ENCODE measurements at regions not wholly inside any gene's neighbourhood (a gene's known extent, or its start where the extent isn't known, plus 50 kb on each side); places are given as distances from the start of the nearest gene placed in this dataset.
"Not testable (repeated sequence)": the region's sequence is repeated elsewhere in the genome, so short reads cannot be mapped to it uniquely, and the experiment has no call there.

DNA sequence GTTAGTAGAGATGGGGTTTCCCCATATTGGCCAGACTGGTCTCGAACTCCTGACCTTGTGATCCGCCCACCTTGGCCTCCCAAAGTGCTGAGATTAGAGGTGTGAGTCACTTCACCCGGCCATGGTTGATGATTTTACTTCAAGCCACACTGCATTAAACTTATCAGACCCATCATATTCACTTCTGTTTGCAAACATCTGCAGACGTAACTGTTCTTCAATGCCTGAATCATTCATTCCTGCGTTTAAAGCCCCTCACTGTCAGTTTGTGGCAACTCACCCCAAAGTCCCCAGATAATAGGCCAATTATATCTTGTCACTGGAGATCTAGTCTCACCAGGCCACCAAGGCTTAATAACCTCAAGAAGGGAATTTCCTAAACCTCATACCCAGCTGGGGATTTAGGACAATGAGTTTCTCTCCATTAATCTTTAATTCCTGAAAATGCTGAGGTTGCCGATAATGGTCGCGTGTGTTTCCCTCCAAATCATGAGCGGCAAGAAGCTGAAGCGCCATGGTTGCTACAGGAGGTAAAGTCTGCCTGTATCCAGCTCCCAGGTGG is 229.6 kb downstream of the LY86 start:
- DNase-seq = no peak

DNA sequence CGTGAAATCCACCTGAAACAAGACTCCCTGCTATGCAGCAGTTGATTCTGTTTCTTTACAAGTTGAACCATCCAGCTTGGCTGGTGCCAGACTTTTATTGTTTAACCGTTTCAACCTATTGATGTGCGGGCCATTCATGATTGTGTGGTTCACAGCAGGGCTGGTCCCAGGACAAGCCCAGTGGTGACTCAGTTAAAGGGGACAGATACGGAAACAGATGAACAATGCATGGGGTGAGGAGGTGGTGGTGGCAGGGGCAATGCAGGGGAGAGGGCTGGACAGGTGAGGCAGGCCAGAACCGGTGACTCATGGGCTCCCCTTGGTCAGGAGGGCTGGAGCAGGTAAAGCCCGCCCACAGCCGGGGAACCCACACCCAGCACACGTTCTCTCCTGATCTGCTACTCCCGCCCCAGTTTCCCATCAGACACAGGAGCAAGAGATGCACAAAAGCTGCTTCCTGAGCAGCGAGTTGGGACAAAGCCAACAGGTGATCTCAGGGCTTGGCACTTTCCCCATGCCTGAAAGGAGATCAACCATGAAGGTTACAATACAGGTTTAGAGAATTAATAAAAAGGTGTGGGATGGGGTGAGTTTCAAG is 232.2 kb downstream of the LY86 start:
- DNase-seq = no peak

DNA sequence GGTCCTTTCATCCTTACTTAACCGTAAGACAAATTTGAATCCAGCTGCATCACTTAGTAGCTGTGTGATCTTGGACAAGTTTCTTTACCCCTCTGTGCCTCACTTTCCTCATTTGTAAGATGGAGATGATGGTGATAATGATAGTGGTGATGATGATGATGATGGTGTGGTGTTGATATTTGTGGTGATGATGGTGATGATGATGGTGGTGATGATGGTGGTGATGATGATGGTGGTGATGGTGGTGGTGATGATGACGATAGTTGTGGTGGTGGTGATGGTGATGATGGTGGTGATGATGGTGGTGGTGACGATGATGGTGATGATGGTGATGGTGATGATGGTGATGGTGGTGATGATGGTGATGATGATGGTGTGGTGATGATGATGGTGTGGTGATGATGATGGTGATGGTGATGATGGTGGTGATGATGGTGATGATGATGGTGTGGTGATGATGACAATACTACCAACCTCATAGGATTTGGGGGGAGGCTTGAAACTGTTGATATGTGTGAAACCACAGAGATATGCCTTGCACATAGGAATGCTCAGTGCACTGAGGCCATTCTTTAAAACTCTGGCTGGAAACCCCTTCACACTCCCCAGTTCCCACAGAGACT is 233.2 kb downstream of the LY86 start:
- no peak for DNase-seq

DNA sequence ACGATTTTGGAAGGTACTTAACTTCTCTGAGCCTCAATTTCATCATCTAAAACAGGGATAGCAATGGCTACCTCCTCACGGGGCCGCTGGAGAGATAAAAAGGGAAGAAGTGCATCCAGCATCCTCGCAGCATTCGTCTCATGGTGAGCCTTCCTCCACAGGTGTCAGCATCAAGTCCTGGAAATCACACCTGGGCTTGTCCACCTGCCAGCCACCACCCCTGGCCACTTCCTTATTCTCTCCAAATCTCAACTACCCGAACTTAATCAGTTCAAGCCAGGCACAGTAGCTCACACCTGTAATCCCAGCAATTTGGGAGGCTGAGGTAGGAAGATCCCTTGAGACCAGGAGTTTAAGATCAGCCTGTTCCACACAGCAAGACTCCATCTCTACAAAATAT is 234.5 kb downstream of the LY86 start:
- no peak for DNase-seq

DNA sequence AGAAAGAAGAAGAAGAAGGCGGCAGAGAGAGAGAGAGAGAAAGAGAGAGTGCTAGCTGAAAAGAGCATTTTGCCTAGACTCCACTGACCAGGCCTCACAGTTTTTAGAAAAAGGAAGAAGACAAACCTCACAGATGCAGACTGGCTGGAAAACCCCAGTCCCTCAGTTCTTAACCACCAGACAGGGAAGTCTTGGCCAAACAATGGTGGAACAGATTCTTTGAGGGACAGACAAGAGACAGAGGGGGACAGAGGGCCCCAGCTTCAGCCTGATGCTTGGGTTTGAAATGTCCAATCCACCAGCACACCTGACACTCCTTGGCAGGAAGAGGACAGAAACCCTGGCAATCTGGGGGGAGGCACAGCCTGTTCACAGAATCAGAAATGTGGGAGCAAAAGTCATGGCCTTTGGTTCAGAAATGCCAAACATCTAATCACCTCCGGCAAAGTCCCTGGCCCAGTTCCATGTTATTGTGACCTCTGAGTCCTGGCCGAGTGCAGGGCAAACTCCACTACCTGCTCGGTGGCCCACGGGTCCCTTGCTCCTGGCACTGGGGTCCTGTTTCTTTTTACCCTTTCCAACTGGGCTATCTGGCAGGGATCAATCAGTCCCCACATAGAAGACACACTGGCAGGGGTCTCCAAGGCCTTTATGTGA is 235.2 kb downstream of the LY86 start:
- DNase-seq = no peak

DNA sequence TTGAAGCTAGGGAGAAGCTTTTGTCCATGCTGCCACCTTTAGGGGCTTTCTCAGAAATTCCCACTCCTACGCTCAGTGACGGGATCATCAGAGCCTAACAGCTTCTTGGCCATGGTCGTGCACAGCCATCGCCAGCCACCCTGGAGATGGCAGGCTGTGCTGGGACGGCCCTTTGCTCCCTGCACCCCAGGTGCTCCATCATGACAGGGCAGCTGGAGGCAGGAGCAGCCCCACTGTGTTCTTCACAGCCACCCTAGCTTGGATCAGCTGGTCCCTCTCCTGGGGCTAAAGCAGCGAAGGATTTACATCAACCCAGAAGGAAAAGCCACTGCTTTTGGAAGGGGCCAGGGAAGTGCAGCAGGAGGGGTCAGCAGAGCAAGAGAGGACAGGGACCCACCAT is 235.9 kb downstream of the LY86 start:
- DNase-seq = no peak

DNA sequence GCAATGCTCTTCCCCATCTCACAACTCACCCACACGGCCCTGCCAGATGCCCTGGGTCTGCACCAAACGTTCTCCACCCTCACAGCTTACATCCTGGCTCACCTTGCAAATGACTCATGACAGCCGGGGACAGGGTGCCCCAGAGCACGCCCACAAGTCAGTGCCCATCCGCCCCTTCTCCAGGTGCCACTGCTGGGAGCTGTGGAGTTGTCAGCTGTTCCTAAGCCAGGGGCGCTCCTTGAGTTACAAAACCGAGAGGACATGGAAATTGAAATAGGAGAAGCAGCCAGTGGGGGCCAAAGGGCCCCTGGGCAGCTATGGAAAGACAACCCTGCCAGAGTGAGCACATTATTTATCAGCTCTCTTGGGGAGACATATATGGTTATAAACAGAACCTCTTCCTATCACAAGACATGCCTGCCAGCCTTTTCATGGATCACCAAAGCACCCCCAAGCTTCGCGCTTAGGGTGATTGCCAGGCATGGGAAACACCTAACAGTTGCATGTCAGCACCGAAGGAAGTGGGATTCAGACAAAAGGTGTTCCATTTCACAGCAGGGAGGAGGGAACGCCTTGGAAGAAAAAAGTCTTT is 236.8 kb downstream of the LY86 start:
- no peak for DNase-seq

DNA sequence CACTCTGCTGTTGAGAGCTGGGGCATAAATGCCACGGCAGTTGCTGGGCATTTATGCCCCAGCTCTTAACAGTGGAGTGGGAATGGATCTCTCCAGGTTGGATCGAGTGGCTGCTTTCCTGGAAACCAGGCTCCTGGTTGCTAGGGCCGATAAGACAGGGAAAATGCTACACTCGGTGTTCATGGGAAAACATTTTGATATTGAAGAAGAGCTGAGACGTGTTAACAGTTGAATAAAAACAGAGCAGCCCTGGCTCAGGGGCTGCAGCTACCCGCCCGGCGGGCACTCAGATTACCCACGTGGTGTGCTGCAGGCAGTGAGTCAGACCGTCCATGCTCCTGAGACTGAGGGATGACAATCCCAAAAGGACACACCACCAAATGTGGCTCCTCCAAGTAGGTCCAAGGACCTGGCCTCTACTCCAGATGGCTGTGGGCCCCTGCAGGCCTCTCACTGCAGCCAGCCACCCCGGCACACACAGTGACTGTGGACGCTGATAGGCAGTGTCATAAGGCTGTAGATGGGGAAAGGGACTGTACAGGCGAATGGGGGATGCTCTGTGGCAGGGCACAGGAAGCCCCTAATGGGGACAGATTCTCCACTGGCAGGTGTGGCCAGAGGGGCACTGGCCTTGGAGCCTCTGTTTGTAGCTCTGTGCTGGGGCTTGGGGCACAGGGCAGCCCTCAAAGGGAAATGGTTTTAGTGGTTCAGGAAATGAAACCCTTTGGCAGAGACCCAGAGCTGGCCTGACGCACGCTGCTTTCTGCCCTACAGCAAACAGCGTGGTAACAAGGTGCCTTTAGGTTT is 237.8 kb downstream of the LY86 start:
- DNase-seq = no peak

DNA sequence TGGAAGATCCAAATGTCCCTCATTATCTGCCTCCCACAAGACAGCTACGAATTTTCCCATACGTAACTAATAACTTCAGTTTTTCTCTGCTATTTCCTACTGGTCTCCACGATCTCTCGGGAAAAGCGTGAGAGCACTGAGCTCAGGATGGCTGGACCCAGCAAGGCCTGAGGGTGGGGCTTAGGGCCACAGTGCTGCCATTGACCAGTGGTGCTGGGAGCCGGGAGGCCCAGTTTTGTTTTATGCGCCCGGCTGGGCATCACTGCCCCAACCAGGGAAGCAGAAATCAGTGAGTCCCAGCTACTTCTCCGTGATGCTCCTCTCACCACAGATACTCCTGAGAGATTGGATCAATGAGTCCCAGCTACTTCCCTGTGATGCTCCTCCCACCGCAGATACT is 238.4 kb downstream of the LY86 start:
- no peak for DNase-seq

DNA sequence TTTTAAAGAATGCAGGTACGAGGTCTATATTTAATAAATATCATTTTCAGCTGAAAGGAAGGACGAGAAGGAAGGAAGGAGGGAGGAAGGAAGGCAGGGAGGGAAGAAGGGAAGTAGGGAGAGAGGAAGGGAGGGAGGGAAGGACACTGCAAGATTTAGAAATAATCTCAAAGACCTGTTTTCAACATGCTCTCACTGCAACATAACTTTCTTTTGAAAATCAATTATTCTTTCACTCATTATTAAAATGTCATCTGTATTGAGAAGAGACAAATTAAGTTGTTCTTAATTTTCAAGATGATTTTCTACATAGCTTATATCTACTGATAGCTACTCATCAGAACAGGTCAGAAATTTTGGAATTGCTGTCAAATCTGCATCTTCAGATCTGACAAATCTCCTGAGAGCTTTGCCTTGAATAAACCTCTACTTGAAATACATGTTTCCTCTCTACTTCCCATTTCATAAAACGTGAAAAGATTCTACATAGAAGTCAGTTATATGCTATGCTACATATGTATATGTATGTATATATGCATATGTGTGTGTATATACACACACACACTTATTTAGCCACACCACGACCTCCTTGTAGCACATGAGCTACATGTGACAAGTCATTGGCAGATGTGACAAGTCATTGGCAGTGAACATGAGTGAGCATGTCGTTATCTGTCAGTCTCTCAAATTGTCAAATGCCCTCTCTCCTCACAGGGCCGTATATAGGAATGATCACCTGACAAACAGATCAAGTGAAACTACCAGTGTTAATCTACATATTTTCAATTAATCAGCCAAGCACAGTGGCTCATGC is 241.6 kb downstream of the LY86 start:
- DNase-seq = no peak

DNA sequence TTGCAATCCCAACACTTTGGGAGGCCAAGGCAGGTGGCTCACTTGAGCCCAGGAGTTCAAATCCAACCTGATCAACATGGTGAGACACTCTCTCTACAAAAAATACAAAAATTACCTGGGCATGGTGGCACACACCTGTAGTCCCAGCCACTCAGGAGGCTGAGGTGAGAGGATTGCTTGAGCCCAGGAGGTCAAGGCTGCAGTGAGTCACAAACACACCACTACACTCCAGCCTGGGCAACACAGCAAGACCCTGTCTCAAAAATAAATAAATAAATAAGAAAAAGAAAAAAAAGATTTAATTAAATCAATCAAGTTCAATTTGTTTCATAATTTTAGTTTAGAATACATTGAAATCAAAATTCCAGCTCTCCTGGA is 242.2 kb downstream of the LY86 start:
- DNase-seq = not testable (repeated sequence)

DNA sequence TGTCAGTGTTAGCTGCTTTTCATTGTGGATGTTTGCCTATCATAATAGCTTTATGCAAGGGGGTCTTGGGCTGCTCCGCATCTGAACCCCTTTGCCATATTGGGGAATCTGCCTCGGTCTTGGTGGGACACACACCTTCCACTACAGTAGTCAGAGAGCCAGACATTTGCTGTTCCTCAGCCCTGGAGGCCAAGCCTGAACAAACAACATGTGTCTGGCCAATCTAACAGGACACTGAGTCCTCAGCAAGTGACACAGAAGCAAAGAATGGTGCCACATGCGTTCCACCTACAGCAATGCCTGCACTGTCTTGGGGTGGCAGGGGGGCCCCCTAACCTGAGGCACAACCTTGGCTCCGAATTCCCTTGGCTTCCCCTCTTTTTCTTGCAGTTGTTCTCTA is 243.9 kb downstream of the LY86 start:
- DNase-seq = no peak

DNA sequence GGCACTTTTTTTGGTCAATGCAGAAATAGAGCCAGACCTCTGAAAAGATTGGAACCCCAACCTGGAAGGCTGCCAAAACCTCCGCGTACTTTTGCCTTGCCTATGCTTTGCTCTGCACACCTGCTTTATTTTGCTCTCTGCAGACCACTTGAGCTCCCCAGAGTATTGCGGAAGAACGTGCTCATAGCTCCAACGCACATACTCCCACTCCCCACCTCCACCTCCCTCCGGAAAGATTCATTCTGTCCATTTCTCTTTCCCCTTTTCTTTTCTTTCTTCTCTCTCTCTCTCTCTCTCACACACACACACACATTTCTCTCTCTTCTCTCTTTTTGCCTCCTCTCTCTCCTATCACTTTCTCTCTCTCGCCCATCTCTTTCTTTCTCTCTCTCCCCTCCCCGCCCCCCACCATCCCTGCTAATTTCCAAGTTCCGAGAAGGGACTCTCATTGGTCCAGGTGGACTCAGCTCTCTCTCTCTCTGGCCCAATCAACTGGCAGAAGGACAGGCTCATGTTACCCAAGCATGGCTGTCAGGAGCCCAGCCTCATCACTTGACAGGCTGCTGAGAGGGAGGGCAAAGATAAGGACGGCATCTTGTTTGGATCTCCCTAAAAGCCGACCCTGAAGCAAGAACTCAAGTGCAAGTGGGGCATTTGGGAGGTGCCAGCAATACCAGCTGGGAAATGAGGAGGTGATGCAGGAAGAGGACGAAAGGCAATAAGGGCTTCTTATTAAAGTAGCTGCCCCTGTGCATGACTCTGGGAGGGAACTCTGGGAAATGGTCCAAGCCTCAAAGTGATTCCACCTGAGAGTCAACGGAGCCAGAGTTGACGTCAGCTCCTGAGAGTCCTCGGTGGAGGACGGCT is 246.1 kb downstream of the LY86 start:
- DNase-seq = no peak

DNA sequence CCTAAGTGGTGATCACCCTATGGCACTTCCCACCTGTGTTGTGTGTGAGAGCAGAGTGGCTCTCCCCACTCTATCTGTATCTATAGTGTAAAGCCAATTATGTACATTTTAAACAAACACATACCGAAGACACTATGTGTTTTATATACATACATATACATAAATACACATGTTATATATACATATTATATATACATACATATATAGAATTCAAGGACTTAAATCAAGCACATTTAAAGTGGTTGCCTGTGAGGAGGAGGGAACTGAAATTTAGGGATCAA is 246.6 kb downstream of the LY86 start:
- DNase-seq = no peak

DNA sequence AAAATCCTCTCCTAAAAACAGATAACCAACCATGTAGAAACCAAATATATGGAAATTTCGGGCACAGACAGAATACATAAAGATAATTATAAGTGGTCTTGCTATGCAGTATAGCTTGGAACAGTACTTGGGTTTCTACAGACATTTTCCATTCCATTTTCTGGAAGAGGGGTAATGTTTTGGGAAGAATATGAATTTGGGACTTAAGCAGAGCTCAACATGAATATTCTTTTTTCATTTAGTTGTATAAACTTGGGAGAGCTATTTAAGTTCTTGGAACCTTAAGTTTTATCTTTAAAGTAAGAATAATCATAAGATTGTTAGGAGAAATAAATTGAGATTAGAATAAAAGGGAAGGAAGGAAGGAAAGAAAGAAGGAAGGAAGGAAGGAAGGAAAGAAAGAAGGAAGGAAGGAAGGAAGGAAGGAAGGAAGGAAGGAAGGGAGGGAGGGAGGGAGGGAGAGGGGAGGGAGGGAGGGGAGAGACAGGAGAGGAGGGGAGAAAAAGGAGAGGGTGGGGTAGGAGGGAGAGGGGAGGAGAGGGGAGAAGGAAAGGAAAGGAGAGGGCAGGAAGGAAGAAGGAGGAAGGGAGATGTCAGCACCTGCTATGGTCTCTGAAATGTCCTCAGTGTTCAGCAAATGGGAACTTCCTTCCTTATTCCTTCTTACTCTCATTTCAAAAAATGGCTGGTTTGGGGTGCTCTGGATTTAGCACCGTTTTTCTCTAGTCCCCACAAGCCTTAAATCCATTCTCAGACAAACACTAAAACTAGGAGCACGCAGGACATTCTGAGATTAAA is 248.3 kb downstream of the LY86 start:
- DNase-seq = no peak

DNA sequence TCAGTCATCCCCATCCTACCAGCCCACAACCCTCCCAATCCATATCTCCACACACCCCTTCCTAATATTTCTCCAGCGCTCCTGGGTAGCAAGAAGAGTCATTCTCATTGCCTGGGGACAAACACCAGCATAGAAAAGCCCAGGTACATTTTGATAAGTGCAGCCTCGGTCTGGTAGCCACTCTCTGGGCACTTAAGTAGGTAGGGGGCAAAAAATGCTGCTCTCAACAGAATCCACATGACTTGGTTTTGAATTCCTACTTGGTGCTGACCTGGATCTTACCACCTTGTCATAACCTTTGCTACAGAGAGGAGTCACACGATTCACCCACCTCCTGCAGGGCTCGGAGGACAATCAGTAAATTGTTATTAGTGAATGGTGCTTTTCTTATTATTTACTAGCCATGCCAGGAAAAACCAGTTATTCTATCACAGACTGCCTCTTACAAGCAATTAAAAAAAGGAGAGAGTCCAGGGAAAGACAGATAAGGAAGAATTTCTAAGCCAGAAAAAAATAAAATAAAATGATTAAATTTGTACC is 249.1 kb downstream of the LY86 start:
- no peak for DNase-seq

DNA sequence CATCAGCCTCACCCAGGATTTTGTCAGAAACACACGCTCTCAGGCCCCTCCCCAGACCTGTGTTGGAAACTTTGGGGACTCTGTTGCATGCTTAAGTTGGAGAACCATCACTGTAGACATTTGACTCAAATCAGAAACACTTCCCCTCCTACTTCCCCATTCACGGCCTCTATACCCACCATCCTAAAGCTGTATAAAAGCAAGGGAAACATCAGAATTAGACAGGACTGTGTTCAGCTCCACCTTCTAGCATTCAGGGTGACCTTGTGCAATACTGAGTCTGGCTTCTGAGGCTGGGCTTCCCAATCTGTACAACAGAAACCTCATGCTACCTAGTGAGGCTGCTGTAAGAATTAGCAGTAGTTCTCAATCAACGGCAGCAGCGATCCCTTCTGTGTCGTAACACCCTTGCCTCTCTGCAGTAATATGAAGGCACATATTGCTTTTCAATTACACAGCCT is 252.3 kb downstream of the LY86 start:
- DNase-seq = peak; percentile 89

DNA sequence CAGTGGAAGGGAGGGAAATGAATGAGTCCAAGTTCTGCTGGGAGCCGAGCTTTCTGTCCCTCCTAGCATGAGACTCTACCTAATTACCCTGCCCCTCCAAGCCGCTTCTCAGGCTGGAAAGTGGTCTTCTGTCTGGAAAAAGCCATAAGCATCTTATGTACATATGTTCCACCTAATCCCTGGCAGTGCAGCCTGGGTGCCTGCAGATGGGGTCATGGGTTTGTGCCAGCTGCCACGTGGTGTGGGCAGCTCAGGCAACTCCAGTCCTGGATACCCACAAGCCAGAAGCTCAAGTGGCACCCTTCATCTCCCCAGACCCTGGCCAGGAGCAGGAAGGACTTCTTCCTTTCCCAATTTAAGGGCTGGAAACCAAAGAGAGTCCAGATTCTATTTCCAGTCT is 253.1 kb downstream of the LY86 start:
- DNase-seq = no peak

DNA sequence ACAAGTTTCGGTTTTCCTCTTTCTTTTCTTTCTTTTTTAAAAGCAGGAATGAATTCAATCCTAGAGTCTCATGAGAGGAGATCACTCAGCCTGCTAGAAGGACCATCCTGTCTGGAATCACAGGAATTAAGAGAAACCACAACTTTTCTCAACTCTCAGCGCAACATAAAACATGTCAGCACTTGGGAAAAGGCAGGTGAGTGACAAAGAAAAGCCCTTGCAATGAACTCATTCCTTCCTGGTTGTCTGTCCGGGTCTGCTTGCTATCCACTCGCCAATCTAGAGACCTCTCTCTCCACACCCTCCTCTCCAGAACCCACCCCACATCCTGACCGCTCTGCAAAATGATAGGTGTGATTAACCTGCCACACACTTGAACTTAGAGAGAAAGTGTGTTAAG is 253.8 kb downstream of the LY86 start:
- no peak for DNase-seq

DNA sequence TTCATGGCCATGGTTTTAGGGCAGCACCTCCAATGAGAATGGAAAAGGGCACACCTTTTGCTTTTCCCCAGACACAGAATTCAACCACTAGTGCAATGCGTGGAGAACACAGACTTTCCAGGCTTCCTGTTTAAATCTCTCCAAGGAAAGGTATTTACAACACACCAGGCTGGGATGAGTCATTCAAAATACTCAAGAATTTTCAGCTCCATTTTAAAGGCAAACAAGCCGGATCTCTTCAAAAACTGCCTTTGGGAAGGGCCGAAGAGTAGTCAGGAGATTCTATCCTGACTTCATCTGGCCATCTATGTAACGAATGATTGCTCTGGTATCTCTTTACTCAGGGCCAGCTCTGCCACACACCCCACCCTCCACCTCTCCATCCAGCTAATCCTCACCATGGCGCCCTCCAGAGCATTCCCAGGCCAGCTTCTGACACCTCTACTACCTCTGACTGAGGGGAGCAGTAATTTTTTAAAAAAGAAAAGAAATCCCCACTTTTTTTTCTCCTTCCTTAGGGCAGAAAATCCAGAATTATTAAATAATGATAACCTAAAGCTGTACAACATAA is 254.6 kb downstream of the LY86 start:
- DNase-seq = no peak
